SHP77 (cell line): ENCODE measurements at regions not wholly inside any gene's neighbourhood (a gene's known extent, or its start where the extent isn't known, plus 50 kb on each side); places are given as distances from the start of the nearest gene placed in this dataset.

ENCODE experiments used
- DNase-seq, 2 experiments: peaks; one replicate each; lab custom pipeline; 2025; lab: John Stamatoyannopoulos, UW

- DNase-seq, result no peak
Measured at GRCh38 chr6:120083186-120083585, 733.6 kb upstream of the MAN1A1 start.

- no peak for DNase-seq
Measured at GRCh38 chr6:120077489-120077888, 727.9 kb upstream of the MAN1A1 start.

- no peak for DNase-seq
Measured at GRCh38 chr6:120058410-120058809, 708.8 kb upstream of the MAN1A1 start.

GRCh38 chr6:120056085-120056484 lies 706.5 kb upstream of the MAN1A1 start:
- no peak for DNase-seq

GRCh38 chr6:120055071-120055470 lies 705.5 kb upstream of the MAN1A1 start:
- DNase-seq, result no peak

GRCh38 chr6:120039664-120040063 lies 690.1 kb upstream of the MAN1A1 start:
- DNase-seq, result no peak

- no peak for DNase-seq
Measured at GRCh38 chr6:120031837-120032236, 682.3 kb upstream of the MAN1A1 start.

GRCh38 chr6:120026791-120027190 lies 677.2 kb upstream of the MAN1A1 start:
- DNase-seq, result no peak

- DNase-seq, result no peak
Measured at GRCh38 chr6:120010075-120010474, 660.5 kb upstream of the MAN1A1 start.

- peak; percentile 89 to 94 for DNase-seq
Measured at GRCh38 chr6:120005292-120005976, 655.9 kb upstream of the MAN1A1 start.

- DNase-seq, result no peak
Measured at GRCh38 chr6:119986934-119987549, 637.5 kb upstream of the MAN1A1 start.

GRCh38 chr6:119985952-119986736 lies 636.6 kb upstream of the MAN1A1 start:
- DNase-seq, result no peak

- DNase-seq, result no peak
Measured at GRCh38 chr6:119980802-119981201, 631.2 kb upstream of the MAN1A1 start.

GRCh38 chr6:119979862-119980261 lies 630.3 kb upstream of the MAN1A1 start:
- DNase-seq, result no peak

- DNase-seq, result no peak
Measured at GRCh38 chr6:119978274-119978889, 628.8 kb upstream of the MAN1A1 start.

GRCh38 chr6:119974430-119975159 lies 625.0 kb upstream of the MAN1A1 start:
- no peak for DNase-seq

GRCh38 chr6:119966484-119966883 lies 616.9 kb upstream of the MAN1A1 start:
- DNase-seq, result no peak

GRCh38 chr6:119965900-119966299 lies 616.3 kb upstream of the MAN1A1 start:
- DNase-seq, result no peak

GRCh38 chr6:119965008-119965407 lies 615.4 kb upstream of the MAN1A1 start:
- DNase-seq, result no peak

- DNase-seq, result no peak
Measured at GRCh38 chr6:119962505-119962904, 612.9 kb upstream of the MAN1A1 start.

- no peak for DNase-seq
Measured at GRCh38 chr6:119961450-119961849, 611.9 kb upstream of the MAN1A1 start.

- no peak for DNase-seq
Measured at GRCh38 chr6:119960456-119960855, 610.9 kb upstream of the MAN1A1 start.
